ENCODE measurements at regions not wholly inside any gene's neighbourhood (a gene's known extent, or its start where the extent isn't known, plus 50 kb on each side); places are given as distances from the start of the nearest gene placed in this dataset.

GRCh38 chr11:8758619-8759169 is 76.1 kb downstream of the RPL27A start:
- Histone ChIP-seq H2AK5ac (ENCODE audit: insufficient read length, low read length) (no peak overlapping the region), H3K79me1 (ENCODE audit: insufficient read depth, low read depth, low read length, poor library complexity, severe bottlenecking) (no peaks in the 10 kb centered on the region), H2BK5ac (ENCODE audit: insufficient read length, low read length) (no peak overlapping the region), H2AFZ (ENCODE audit: low read length) (no peak overlapping the region), H2BK120ac (ENCODE audit: low read depth, low read length, poor library complexity, severe bottlenecking) (no peak overlapping the region), H4K20me1 (ENCODE audit: control insufficient read depth, insufficient read depth, insufficient read length) (no peaks in the 10 kb centered on the region), H3K4me1 (ENCODE audit: insufficient read depth, low read length) (no peaks in the 10 kb centered on the region), H4K8ac (replicated peaks; ENCODE audit: insufficient read length, low read depth, low read length) (no peak overlapping the region), H3T11ph (ENCODE audit: low read length) (no peak overlapping the region), H3K4ac (ENCODE audit: low read depth, low read length) (no peak overlapping the region), H3K27me3 (ENCODE audit: insufficient read depth, low read length) (no peaks in the 10 kb centered on the region), H4K5ac (ENCODE audit: insufficient read length, low read depth, low read length) (no peak overlapping the region), H3K9me3 (ENCODE audit: control insufficient read depth, low read depth, low read length) (no peaks in the 10 kb centered on the region), H3K56ac (ENCODE audit: insufficient read length, low read depth, low read length) (no peak overlapping the region), H3K18ac (ENCODE audit: insufficient read length, low read depth, low read length) (no peak overlapping the region), H3K23me2 (ENCODE audit: insufficient read length, low read depth, low read length, poor library complexity, severe bottlenecking) (no peaks in the 10 kb centered on the region), H2BK15ac (ENCODE audit: low read depth, low read length) (no peak overlapping the region), H4K91ac (ENCODE audit: insufficient read length, low read depth, low read length) (no peak overlapping the region), H3K14ac (ENCODE audit: insufficient read depth, low read length) (no peak overlapping the region), H2BK20ac (ENCODE audit: low read depth, low read length, poor library complexity, severe bottlenecking) (no peak overlapping the region), H3K4me2 (ENCODE audit: insufficient read depth, insufficient read length, low read length) (no peak overlapping the region), H2BK12ac (ENCODE audit: insufficient read length, low read depth, low read length) (no peak overlapping the region), H3K79me2 (ENCODE audit: insufficient read depth, low read length) (no peaks in the 10 kb centered on the region), H3K23ac (ENCODE audit: insufficient read length, low read depth, low read length) (no peak overlapping the region), H3K27ac (ENCODE audit: insufficient read length, low read depth, low read length) (no peak overlapping the region), H3K9ac (ENCODE audit: extremely low read depth, insufficient read length, low read length) (no peak overlapping the region)
- Mint-ChIP-seq H3K9me3 (no peaks in the 10 kb centered on the region), H3K4me1 (no peaks in the 10 kb centered on the region), H3K27me3 (ENCODE audit: low read depth) (no peaks in the 10 kb centered on the region), H3K27ac (no peak overlapping the region), H3K4me3 (no peak overlapping the region), H3K36me3 (ENCODE audit: insufficient read depth in 1 of 3, low read depth in 3 of 3) (no peaks in the 10 kb centered on the region)
- DNase-seq = no peak
- WGBS (ENCODE audit: extremely low coverage, insufficient read length, low lambda C conversion rate) = no CpG with 5 or more reads among the region's 11 CpGs
- no peak; the same call in 2 of the 3 replicates for TF ChIP-seq CTCF (conservative IDR thresholded peaks at IDR 0.05)

All from H9 (cell line).